GM19043 (cell line): ENCODE measurements at regions not wholly inside any gene's neighbourhood (a gene's known extent, or its start where the extent isn't known, plus 50 kb on each side); places are given as distances from the start of the nearest gene placed in this dataset.

Experiments
- ATAC-seq: cut with Tn5 transposase; IDR thresholded peaks from one replicate; pipeline ENCODE4 v1.9.1; 2021; ENCODE audit warnings: low read depth; ENCODE audit not compliant: unreplicated experiment

GRCh38 chr4:158010361-158010760, 162.5 kb downstream of the GASK1B start:
- ATAC-seq = no peak

- ATAC-seq = no peak
Measured at GRCh38 chr4:158008551-158009218, 164.1 kb downstream of the GASK1B start.

- no peak for ATAC-seq
Measured at GRCh38 chr4:158007566-158007965, 165.3 kb downstream of the GASK1B start.

- ATAC-seq = no peak
Measured at GRCh38 chr4:158006990-158007389, 165.8 kb downstream of the GASK1B start.

GRCh38 chr4:158005021-158005420, 167.8 kb downstream of the GASK1B start:
- no peak for ATAC-seq

DNA sequence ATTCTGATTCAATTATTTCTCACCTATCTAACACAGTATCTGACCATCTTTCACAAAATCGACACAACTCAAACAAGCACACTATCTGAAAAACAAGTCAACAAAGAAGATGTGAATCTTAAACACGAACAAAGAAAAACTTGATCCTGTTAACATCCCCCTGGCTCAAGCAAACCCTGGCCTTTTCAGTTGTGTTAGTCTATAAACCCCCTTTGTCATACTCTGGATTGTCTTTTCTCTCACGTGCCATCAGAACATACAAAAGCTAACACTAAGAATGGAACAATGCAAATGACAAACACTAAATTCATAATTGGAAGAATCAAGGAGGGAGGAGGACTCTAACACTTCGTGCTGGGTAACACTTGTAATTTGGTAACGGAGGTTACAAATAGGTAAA, 168.7 kb downstream of the GASK1B start:
- ATAC-seq = no peak

DNA sequence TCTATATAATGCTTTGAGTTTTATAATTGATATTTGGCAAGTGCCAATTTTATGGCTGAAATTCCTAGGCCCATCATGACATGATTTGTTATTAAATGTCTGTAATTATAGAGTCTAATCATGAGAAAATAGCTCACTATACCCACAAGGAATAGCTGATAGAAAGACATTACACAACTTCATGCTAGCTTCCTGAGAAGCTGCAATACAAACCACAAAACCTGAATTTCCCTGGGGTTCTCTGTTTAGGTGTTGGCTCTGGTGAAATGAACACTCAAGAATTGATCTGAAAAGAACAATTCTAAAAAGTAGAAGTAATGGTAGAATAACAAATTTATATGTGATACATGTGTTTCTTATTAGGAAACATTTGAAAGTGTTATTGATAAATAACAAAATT, 169.6 kb downstream of the GASK1B start:
- no peak for ATAC-seq

DNA sequence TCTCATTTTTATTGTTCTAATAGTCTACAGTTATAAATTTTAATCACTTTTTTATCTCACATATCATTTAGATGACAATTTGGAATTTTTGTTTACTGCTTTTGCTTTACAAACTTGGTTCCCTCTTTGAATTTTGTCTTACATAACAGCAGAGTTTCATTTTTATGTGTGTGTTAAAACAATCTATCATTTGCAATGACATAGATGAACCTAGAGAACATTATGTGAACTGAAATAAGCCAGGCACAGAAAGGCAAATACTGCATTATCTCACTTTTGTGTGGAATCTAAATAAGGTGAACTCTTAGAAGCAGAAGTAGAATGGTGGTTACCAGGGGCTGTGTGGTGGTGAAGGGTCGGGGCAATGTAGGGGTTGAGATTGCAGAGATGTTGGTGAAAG, 170.7 kb downstream of the GASK1B start:
- no peak for ATAC-seq

DNA sequence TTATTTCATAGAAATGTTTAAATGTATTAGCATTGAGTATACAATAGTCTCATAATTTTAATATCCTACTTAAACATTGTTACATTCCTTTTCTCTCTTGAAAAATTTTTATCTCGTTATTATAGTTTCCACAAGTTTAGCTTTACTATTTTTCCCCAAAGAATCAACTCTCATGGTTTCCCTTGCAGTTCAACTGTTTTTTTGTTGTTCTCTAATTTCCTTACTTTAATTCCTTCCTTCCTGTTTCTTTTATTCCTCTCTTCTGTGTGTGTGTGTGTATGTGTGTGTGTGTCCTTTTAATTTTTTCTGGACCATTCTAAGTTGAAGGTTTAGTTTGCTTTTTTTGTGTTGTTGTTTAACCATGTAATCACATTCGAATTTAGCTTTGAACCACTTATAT, 171.1 kb downstream of the GASK1B start:
- no peak for ATAC-seq

- ATAC-seq = no peak
Measured at GRCh38 chr4:157999723-158000122, 173.1 kb downstream of the GASK1B start.

- no peak for ATAC-seq
Measured at GRCh38 chr4:157997296-157997695, 175.5 kb downstream of the GASK1B start.

DNA sequence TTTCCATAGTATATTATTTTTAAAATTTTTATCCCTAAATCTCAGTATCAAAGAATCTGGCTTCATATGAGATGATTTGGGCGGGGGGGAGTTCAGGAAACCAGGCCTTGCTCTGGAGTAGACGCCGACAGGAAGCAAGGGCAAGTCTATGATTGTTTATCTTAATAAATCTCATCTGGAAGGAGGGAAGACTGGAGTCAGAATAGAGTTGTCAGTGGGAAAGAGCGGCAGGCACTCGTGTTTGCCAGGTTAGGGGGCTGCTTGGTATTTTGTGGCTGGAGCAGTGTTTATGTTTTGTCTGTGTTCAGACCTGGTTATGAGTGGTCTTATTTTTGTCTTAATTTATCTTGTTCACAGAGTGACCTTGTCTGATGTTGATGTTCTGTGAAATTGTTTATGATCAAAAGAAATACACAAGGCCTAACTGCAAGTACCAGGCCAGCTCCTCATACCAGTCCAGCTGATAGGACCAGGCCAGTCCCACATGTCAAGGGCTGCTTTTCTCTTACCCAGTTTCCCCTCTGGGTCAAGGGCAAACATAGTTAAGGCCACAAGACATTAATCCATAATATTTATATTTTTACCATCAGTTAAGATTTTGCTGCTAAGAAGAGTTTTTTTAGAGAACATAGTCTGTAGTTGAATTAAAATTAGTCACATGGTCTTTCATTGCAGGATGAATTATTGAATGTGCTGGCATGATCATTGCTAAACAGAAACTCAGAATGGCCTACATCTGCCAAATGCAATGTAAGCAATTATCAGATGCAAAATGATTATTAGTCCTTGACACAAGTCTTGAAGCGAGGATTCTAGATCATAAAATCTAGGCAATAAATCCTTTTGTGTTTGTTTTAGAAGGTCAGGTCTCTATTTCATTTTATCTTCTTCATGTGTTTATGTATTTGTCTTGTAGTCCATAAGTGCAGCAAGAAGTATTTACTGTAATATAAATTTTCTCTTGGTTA, 176.5 kb downstream of the GASK1B start:
- no peak for ATAC-seq

DNA sequence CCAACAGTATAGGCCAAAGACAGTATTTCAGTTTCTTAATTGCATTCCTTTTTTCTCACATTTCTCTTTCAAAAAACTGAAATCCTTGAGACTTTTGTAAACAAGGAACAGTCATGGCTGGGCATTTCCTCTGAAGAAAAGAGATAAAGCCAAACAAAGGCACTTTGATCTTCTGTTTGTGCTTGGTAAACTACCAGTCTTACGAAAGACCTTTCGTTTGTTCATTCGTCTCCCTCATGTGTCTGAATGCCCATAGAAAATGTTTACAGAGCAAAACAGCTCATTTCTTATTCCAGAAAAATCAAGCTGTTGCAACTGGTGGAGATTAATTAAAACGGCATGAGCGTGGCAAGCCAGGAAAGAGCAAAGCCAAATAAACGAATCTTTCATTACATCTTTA, 178.0 kb downstream of the GASK1B start:
- ATAC-seq = no peak

GRCh38 chr4:157992948-157993839, 179.6 kb downstream of the GASK1B start:
- no peak for ATAC-seq

- peak; percentile 59 for ATAC-seq
Measured at GRCh38 chr4:157992038-157992705, 180.7 kb downstream of the GASK1B start.

- no peak for ATAC-seq
Measured at GRCh38 chr4:157988641-157989040, 184.2 kb downstream of the GASK1B start.

GRCh38 chr4:157984285-157984911, 188.4 kb downstream of the GASK1B start:
- no peak for ATAC-seq

DNA sequence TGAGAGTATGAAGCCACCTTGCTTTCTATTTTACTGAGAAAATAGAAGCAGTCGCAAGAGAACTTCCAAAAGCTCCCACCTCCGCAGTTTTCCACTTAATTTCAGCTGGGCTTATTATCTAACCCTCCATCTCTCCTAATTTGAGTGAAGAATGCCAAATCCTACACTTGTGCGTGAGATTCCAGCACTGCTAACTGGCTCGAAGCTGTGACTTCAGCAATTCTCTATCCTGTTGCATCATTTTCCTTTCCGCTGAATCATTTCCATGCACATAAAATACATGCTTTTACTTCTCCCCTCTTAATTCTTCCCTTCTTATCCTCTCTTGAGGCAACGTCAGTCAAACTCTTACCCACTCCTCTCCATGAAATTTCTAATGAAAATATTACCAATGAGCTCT, 189.5 kb downstream of the GASK1B start:
- no peak for ATAC-seq

DNA sequence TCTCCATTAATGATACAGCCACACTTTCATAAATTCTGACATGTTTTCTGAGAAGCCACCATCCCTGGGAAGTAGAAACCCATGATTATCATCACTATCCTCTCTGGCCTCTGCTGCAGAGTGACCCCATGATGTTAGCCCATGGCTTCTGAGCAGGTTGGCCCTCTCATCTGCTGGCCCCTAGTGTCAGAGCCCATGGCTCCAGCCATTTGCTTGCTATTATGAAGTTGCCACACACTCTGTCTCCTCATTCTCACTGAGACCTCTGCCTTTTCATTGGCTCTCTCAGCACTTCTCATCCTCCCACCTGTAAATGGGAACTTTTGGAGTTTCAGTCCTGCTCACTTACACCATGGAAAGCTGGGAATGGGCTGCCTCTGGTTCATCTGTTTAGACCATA, 192.7 kb downstream of the GASK1B start:
- no peak for ATAC-seq
